Small intestine (tissue), 7 donors: ENCODE measurements at regions not wholly inside any gene's neighbourhood (a gene's known extent, or its start where the extent isn't known, plus 50 kb on each side); places are given as distances from the start of the nearest gene placed in this dataset.

Experiments used
- DNase-seq, 2 donors: peaks; one replicate each; pipeline versions ENCODE4 v3.0.0 to v3.0.0-alpha.2; 2013
- FAIRE-seq: peaks from 2 replicates; lab custom pipeline; 2012; peaks lifted over from hg19 to GRCh38; lab: Jason Lieb, UNC
- H3K27ac ChIP-seq, 3 donors: one replicate each; pipeline ENCODE4 v1.5.1; 2013; ENCODE audit warnings: low read length in 2 of 3, mild to moderate bottlenecking in 2 of 3, control low read depth in 1 of 3, inconsistent platforms in 1 of 3, low read depth in 1 of 3, moderate library complexity in 1 of 3
- H3K27me3 ChIP-seq, 3 donors: one replicate each; pipeline ENCODE4 v1.6.1; 2013; ENCODE audit warnings: low read length in 3 of 3, inconsistent platforms in 1 of 3; ENCODE audit not compliant: control insufficient read depth in 3 of 3, insufficient read depth in 3 of 3
- H3K36me3 ChIP-seq, 3 donors: one replicate each; pipeline ENCODE4 v1.6.1; 2013; ENCODE audit warnings: low read length in 3 of 3, inconsistent platforms in 1 of 3, low read depth in 1 of 3, mild to moderate bottlenecking in 1 of 3, moderate library complexity in 1 of 3; ENCODE audit not compliant: control insufficient read depth in 3 of 3, insufficient read depth in 2 of 3
- H3K4me1 ChIP-seq, 3 donors: one replicate each; pipeline ENCODE4 v1.6.1; 2013; ENCODE audit warnings: low read length in 2 of 3, inconsistent platforms in 1 of 3, low read depth in 1 of 3, mild to moderate bottlenecking in 1 of 3, moderate library complexity in 1 of 3; ENCODE audit not compliant: control insufficient read depth in 3 of 3, insufficient read depth in 2 of 3
- H3K4me3 ChIP-seq, 3 donors: one replicate each; pipeline ENCODE4 v1.5.1; 2013; ENCODE audit warnings: low read length in 3 of 3, control low read depth in 1 of 3, inconsistent platforms in 1 of 3, low read depth in 1 of 3, mild to moderate bottlenecking in 1 of 3, moderate library complexity in 1 of 3
- H3K9me3 ChIP-seq, 2 donors: one replicate each; pipeline ENCODE4 v1.6.1; 2013; ENCODE audit warnings: low read depth in 1 of 2, low read length in 1 of 2; ENCODE audit not compliant: control insufficient read depth in 2 of 2, insufficient read depth in 1 of 2
- WGBS, 3 donors: extraction: QIAGEN DNeasy Blood & Tissue Kit; methylation state at CpG; one replicate each; pipeline ENCODE4 v1.1.7; 2013; 5-methylcytosine and 5-hydroxymethylcytosine counted together
- donor health status: healthy with polysubstance abuse.
- donor health status: control.
- donor health status: control.
- donor health status: Bipolar disorder and iron deficiency.
- donor health status: healthy.

GRCh38 chr16:63496282-63496681 lies 1460.0 kb upstream of the CDH8 start:
- H3K27ac ChIP-seq = no peak overlapping the region
- H3K4me3 ChIP-seq = no peak overlapping the region
- H3K9me3 ChIP-seq = no peaks in the 10 kb centered on the region
- H3K36me3 ChIP-seq = no peaks in the 10 kb centered on the region
- no peaks in the 10 kb centered on the region for H3K4me1 ChIP-seq
- no peak for DNase-seq
- H3K27me3 ChIP-seq = no peaks in the 10 kb centered on the region
- no peak for FAIRE-seq
- WGBS, 3 donors = 38 to 68% (median 51%) methylated on average over 1 of the region's 1 CpG

- FAIRE-seq = no peak
- no peak overlapping the region for H3K27ac ChIP-seq
- H3K36me3 ChIP-seq = no peaks in the 10 kb centered on the region
- H3K9me3 ChIP-seq = no peaks in the 10 kb centered on the region
- H3K4me1 ChIP-seq = no peaks in the 10 kb centered on the region
- no peaks in the 10 kb centered on the region for H3K27me3 ChIP-seq
- no peak overlapping the region for H3K4me3 ChIP-seq
- DNase-seq = no peak
These were observed 1452.7 kb upstream of the CDH8 start for GRCh38 chr16:63488955-63489354.

GRCh38 chr16:63481060-63481459 lies 1444.8 kb upstream of the CDH8 start:
- Histone ChIP-seq H3K4me3 (no peak overlapping the region), H3K4me1 (no peaks in the 10 kb centered on the region), H3K9me3 (no peaks in the 10 kb centered on the region), H3K27ac (no peak overlapping the region), H3K27me3 (no peaks in the 10 kb centered on the region), H3K36me3 (no peaks in the 10 kb centered on the region)
- no peak for FAIRE-seq
- DNase-seq = no peak

GRCh38 chr16:63473725-63474124 lies 1437.5 kb upstream of the CDH8 start:
- Histone ChIP-seq H3K4me3 (no peak overlapping the region), H3K4me1 (no peaks in the 10 kb centered on the region), H3K9me3 (no peaks in the 10 kb centered on the region), H3K27me3 (no peaks in the 10 kb centered on the region), H3K36me3 (no peaks in the 10 kb centered on the region), H3K27ac (no peak overlapping the region)
- DNase-seq (no peak), FAIRE-seq (no peak)

- H3K27me3 ChIP-seq = no peaks in the 10 kb centered on the region
- no peak for FAIRE-seq
- 47 to 65% (median 53%) methylated on average over 2 of the region's 2 CpGs for WGBS, 3 donors
These were observed 1431.3 kb upstream of the CDH8 start for GRCh38 chr16:63467513-63467912.

GRCh38 chr16:63462316-63462715 lies 1426.1 kb upstream of the CDH8 start:
- Histone ChIP-seq H3K36me3 (no peaks in the 10 kb centered on the region), H3K27me3 (no peaks in the 10 kb centered on the region), H3K9me3 (no peaks in the 10 kb centered on the region), H3K4me3 (no peak overlapping the region), H3K27ac (no peak overlapping the region), H3K4me1 (no peaks in the 10 kb centered on the region)
- FAIRE-seq (no peak), DNase-seq (no peak)
- 33 to 75% (median 60%) methylated on average over 1 of the region's 1 CpG for WGBS, 3 donors

More at GRCh38 chr16:63467513-63467912, 1431.3 kb upstream of the CDH8 start:
- Histone ChIP-seq H3K4me3 (no peak overlapping the region), H3K27ac (no peak overlapping the region), H3K9me3 (no peaks in the 10 kb centered on the region), H3K36me3 (no peaks in the 10 kb centered on the region), H3K4me1 (no peaks in the 10 kb centered on the region)
- DNase-seq = no peak

- FAIRE-seq = no peak
These were observed 1425.1 kb upstream of the CDH8 start for GRCh38 chr16:63461248-63461841.

GRCh38 chr16:63458846-63459245 lies 1422.6 kb upstream of the CDH8 start:
- Histone ChIP-seq H3K4me3 (no peak overlapping the region), H3K9me3 (no peaks in the 10 kb centered on the region), H3K27ac (no peak overlapping the region), H3K36me3 (no peaks in the 10 kb centered on the region), H3K4me1 (no peaks in the 10 kb centered on the region), H3K27me3 (no peaks in the 10 kb centered on the region)
- DNase-seq = no peak
- WGBS, 3 donors = 75 to 95% (median 83%) methylated on average over 5 of the region's 5 CpGs
- no peak for FAIRE-seq

More at GRCh38 chr16:63461248-63461841, 1425.1 kb upstream of the CDH8 start:
- DNase-seq = peak; percentile 27 to 28
- Histone ChIP-seq H3K27ac (no peak overlapping the region), H3K36me3 (no peaks in the 10 kb centered on the region), H3K9me3 (no peaks in the 10 kb centered on the region), H3K27me3 (no peaks in the 10 kb centered on the region), H3K4me3 (no peak overlapping the region), H3K4me1 (no peaks in the 10 kb centered on the region)
- WGBS, 3 donors = 63 to 70% (median 69%) methylated on average over 3 of the region's 3 CpGs

GRCh38 chr16:63457869-63458268 lies 1421.6 kb upstream of the CDH8 start:
- Histone ChIP-seq H3K4me3 (no peak overlapping the region), H3K27me3 (no peaks in the 10 kb centered on the region), H3K9me3 (no peaks in the 10 kb centered on the region), H3K27ac (no peak overlapping the region), H3K36me3 (no peaks in the 10 kb centered on the region), H3K4me1 (no peaks in the 10 kb centered on the region)
- no peak for FAIRE-seq
- 38 to 49% (median 47%) methylated on average over 2 of the region's 2 CpGs for WGBS, 3 donors
- no peak for DNase-seq
